Caki2 (cell line): ENCODE measurements at regions not wholly inside any gene's neighbourhood (a gene's known extent, or its start where the extent isn't known, plus 50 kb on each side); places are given as distances from the start of the nearest gene placed in this dataset.

Experiments used
- DNase-seq: peaks from one replicate; pipeline ENCODE4 v3.0.0-alpha.2; 2015; ENCODE audit warnings: low read depth
- in situ Hi-C: cut with HindIII; loops from 2 replicates; pipeline ENCODE4 v1.10.0; 2016; ENCODE audit warnings: low sequenced_read_pairs, low pct_unique_long_range_greater_than_20kb, mixed read lengths

DNA sequence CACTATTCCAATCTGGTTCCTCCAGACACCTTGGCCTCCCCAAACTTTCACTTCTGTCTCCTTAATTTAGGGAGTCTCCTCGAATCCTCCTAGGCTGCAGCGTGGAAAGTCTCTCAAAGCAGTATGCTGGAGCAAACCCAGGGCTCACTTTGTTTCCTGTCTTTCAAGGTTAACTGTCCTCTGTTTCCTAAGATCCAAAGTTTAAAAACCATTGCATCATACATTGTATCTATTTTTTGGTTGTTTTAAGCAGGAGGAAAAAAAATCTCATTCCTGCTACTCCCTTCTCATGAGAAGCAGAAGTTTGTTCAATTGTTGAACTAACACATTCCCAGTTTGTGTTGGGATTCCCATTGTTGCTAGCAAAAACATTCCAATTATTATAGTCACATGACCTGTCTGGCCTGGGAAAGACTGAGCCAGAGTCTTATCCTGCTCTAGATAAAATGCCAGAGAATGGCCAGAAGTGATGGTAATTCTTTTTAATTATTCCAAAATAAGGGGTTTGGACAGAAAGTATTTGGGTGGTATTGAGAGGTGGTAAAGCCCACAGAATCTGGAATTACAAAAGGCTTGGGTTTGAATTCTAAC, 67.3 kb downstream of the HSPB8 start:
- in situ Hi-C loops: no loop called here
- no peak for DNase-seq

DNA sequence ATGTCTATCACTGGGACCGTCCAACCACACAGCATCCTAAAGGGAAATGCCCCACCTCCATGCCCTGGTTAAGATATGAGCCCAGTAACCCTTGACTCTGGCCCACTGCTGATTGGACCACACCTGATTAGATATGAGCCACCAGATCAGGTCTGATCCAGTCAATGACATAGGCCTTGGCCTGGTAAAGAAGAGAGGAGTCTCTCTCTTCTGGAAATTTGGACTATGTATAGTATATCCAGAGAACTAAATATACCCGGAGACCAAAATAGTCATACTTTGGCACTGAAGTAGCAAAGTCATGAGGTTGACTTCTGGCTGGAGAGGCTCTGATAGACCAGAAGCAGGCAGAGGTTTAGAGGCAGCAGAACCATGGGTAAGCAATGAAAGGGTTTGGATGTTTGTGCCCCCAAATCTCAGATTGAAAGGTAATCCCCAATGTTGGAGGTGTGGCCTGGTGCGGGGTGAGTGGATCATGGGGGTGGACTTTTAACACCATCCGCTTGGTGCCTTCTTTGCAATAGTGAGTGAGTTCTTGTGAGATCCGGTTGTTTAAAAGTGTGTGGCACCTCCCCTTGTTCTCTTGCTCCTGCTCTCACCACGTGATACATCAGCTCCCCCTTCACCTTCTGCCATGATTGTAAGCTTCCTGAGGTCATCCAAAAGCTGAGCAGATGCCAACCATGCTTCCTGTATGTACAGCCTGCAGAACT, 68.4 kb downstream of the HSPB8 start:
- in situ Hi-C loops: no loop called here
- DNase-seq: no peak

DNA sequence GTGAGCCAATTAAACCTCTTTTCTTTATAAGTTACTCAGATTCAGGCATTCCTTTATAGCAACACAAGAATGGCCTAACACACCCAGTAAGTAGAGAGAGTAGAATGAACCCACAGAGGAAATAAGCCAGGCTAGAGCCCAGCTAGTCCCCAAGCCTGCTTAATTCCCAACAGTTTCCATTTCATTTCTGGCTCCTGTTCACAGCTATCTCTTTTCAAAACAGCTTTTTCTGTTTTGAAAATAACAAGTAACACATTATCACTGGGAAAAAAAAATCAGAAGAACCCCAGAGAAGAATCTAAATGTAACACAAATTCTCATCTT, 69.0 kb downstream of the HSPB8 start:
- in situ Hi-C loops: no loop called here
- DNase-seq: no peak

DNA sequence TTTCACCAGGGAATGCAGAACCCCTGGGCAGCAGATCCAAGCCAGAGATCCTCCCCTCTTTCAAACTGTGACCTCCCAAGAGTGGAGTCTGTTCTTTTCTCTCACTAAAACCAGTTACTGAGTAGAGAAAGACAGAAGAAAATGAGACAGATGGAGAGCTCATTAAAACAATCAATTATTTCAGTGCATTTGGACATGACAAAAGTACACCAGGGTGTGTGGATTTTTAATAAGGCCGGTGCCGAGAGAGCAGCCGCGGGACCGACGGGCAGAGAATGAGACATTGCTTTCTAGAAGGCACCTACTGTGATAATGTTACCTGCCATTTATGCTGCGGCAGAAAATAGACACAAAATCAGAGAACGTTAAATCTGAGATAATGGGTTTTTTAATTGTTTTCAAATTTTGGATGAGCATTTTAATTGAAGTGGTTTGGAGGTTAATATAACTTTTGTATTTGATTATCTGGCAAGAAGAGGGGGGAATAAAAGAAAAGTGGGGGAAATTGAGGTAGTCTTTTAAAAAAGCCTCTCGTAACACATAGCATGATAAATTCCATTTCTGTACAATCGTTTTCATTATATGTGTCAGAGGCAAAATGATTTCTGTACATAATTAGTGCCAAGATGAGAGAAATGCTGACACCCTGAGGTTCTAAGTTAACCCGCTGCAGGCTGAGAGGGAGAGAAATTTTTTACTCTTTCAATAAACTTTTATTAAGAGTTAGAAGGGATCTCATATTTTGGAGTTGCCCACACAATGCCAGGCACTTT, 70.8 kb downstream of the HSPB8 start:
- no peak for DNase-seq
- in situ Hi-C loops: no loop called here

DNA sequence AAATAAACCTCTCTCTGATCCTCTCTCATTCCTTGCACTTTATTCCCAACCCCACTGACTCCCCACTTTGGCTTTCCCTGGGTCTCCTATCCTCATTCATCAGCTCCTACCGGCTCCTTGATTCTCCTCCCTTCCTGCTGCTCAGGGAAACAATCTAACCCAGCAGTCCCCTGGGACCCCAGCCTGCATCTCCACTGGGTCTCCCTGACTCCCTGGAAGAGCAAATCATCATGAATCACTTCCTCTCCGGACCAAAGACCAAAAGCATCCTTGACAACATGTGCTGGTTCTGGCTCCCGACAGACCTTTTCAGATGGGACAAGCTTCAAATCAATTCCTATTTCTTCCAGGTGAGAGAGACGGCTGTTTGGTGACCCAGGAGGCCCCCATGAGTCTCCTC, 76.6 kb downstream of the HSPB8 start:
- no peak for DNase-seq
- in situ Hi-C loops: no loop called here

DNA sequence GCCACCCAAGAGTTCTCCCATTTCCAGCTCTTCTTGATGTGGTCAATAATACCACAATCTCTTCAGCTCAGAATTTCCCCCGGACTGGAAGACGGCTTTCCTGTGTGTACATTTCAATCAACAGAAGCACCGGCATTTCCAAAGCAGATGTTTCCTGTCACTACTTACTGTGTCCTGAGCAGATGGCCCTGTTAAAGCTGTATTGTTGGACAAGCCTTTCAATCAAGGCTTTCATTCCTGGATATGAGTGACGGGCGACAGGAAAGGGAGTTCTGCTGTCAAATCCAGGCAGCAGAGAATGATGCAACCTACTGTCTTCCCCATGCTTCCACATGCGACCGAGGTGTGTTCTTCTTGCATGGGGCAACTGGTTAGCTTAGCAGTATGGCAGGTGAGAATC, 76.4 kb upstream of the CCDC60 start:
- in situ Hi-C loops: no loop called here
- no peak for DNase-seq

DNA sequence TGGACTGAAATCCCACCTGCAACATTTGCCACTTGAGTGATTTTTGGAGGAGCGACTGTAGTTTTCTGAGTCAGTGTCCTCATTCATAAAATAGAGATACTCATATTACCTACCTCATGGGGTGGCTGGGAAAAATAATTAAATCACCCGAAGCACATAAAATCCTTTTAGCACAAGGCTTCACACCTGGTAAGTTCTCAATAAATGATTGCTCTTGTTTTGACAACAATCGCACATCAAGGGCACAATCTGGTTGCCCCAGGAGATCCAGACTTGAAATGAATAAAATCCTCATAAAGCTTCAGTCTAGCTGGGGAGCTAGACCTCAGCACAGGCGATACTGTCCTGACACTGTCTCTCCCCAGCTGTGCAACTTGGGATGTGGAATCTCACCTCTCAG, 76.0 kb upstream of the CCDC60 start:
- DNase-seq: no peak
- in situ Hi-C loops: no loop called here

DNA sequence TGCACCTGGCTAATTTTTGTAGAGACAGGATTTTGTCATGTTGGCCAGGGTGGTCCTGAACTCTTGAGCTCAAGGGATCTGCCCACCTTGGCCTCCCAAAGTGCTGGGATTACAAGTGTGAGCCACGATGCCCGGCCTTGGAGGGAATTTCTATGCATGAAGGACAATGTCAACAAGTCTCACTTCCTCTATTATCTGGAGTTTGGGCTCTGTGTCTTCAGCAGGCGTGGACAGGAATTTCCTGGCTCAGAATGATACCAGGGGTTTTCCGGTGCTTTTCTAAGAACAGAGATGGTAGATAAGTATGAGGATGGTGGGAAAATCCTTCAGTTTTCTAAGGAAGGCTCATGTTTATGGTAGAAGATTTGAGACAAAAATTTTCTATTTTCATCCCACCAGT, 75.0 kb upstream of the CCDC60 start:
- in situ Hi-C loops: no loop called here

DNA sequence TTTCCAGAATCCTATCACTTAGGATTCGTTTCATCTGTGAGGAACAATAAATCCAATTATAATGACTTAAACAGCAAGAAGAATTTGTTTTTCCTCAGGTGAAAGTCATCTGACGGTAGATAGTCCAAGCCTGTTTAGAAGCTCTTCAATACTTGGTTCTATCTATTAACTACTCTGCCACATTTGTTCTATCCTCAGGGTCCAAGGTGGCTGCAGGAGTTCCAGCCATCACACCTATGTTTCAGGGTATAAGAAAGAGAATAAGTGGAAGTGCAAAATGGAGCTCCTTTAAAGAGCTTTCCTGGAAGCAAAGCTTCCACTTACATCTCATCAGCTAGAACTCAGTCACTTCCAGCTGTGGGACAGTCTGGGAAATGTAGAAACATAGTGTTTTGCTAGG, 72.1 kb upstream of the CCDC60 start:
- in situ Hi-C loops: no loop called here
- DNase-seq: no peak

More for the DNA sequence above, 75.0 kb upstream of the CCDC60 start:
- peak; percentile 23 for DNase-seq

DNA sequence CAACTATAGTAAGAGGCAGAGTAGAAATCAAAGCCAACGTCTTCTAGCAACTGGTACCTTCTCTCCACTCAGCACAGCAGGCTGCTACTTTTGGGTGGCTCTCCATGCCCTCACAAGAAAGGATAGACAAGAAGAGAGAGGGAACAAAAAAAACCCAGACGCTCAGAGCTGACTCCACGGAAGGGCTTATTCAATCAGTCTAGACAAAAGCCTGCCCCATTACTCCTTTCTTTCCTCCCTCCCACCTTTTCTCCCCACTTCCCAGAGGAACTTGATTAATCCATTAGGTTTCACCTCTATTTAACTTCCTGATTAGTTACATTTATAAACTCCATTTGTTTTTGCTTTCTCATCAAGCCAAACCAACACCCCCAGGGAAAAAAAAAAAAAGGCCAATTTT, 71.1 kb upstream of the CCDC60 start:
- in situ Hi-C loops: no loop called here
- no peak for DNase-seq

DNA sequence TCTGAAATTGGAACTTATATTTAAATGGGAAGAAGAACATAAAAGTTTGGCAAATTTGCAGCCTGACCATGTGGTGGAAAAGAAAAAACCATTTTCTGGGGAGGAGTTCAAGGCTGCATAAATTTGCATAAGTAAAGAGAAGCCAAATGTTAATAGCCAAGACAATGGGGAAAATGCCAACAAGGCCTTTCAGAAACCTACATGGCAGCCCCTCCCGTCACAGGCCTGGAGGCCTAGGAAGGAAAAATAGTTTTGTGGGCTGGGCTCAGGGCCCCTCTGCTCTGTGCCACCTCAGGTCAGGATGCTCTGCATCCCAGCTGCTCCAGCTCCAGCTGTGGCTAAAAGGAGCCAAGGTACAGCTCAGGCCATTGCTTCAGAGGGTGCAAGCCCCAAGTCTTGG, 67.6 kb upstream of the CCDC60 start:
- in situ Hi-C loops: no loop called here
- DNase-seq: no peak

DNA sequence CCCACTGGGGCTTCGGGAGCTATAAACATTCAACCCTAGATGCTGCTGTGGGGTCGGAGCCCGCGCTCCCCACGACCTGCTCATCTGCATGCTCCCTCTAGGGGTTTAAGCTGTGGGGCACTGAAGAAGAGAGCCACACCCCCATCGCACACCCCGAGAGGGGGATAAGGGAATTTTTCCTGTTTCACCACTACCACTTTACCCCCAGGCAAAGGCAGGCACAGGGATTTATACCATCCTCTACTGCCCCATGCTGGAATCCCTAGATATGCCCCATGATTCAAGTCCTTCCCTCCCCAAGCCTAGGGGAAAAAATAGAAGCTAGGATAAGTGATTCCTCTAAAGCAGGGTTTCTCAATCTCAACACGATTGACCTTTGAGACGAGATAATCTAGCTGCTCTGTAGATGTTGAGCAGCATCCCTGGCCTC, 59.9 kb upstream of the CCDC60 start:
- in situ Hi-C loops: no loop called here
- DNase-seq: no peak

DNA sequence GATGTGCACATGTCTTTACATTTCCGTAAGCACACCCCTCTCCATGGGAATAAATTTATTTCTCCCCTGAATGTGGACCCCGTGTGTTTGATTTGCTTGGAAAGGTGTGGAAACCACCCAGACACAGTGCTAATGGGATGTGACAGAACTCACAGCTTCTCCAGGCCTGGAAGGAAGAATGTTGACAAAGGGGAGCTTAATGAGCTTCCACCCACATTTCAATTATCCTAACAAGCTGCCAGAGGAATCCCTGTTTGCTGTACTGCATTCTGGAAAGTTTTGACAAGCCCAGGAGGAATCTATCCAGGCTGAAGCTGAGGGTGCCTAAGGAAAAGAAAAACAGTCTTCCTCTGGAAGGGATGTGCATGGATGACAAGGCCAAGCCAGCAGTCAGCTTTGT, 51.2 kb upstream of the CCDC60 start:
- DNase-seq: no peak
- in situ Hi-C loops: no loop called here
